Epithelial cell of proximal tubule (primary cell): ENCODE measurements at regions not wholly inside any gene's neighbourhood (a gene's known extent, or its start where the extent isn't known, plus 50 kb on each side); places are given as distances from the start of the nearest gene placed in this dataset.
"Not testable (repeated sequence)": the region's sequence is repeated elsewhere in the genome, so short reads cannot be mapped to it uniquely, and the experiment has no call there.

Experiments used
- DNase-seq: peaks from one replicate; pipeline ENCODE4 v3.0.0-alpha.2; 2011; ENCODE audit warnings: low read depth
- H3K4me3 ChIP-seq: 2 replicates; pipeline ENCODE4 v1.5.1; 2011; ENCODE audit warnings: low read depth, mild to moderate bottlenecking, low read length
- TF ChIP-seq, protein P1 (sequence below): conservative IDR thresholded peaks from 2 replicates; pipeline ENCODE4 v1.5.1; 2012; ENCODE audit warnings: low read depth, mild to moderate bottlenecking, low read length

DNA sequence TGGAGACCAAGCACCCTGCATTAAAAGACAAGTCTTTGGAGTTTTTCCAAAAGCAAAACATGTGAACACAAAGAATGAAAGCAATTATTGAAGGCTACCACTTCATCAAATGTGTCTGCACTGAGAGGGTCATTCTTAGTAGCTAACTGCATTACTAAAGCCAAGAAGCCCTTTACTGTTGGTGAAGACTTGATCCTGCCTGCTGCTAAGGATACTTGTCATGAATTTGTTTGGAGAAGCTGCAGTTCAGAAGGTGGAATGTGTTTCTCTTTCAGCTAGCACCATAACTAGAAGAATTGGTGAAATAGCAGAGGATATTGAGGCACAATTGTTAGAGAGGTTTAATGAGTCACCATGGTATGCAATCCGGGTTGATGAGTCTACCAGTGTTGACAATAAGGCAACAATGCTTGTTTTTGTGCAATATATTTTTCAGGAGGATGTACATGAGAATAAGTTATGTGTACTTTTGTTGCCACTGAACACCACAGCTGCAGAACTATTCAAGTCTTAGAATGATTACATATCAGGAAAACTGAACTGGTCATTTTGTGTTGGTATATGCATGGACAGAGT, 457.3 kb upstream of the ISX start:
- no peak for DNase-seq
- TF ChIP-seq, protein P1, sequence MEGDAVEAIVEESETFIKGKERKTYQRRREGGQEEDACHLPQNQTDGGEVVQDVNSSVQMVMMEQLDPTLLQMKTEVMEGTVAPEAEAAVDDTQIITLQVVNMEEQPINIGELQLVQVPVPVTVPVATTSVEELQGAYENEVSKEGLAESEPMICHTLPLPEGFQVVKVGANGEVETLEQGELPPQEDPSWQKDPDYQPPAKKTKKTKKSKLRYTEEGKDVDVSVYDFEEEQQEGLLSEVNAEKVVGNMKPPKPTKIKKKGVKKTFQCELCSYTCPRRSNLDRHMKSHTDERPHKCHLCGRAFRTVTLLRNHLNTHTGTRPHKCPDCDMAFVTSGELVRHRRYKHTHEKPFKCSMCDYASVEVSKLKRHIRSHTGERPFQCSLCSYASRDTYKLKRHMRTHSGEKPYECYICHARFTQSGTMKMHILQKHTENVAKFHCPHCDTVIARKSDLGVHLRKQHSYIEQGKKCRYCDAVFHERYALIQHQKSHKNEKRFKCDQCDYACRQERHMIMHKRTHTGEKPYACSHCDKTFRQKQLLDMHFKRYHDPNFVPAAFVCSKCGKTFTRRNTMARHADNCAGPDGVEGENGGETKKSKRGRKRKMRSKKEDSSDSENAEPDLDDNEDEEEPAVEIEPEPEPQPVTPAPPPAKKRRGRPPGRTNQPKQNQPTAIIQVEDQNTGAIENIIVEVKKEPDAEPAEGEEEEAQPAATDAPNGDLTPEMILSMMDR, result no peak
- no peak overlapping the region for H3K4me3 ChIP-seq

DNA sequence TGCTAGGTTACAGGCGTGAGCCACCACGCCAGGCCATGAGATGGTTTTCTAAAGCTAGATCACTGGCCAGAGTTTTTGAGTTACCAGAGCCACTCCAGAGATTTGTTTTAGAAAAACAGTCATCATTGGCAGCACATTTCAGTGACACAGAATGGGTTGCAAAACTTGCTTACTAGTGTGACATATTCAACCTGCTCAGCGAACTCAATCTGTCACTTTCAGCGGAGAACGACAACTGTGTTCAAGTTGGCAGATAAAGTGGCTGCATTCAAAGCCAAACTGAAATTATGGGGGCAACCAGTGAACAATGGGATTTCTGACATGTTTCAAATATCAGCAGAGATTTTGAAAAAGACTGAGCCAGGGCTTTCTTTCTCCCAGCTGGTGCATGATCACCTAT, 456.3 kb upstream of the ISX start:
- no peak for DNase-seq
- TF ChIP-seq, protein P1, result no peak
- no peak overlapping the region for H3K4me3 ChIP-seq

- DNase-seq, result no peak
- H3K4me3 ChIP-seq, result no peak overlapping the region
- TF ChIP-seq, protein P1, result no peak
Measured at GRCh38 chr22:34620161-34620560, 445.8 kb upstream of the ISX start.

DNA sequence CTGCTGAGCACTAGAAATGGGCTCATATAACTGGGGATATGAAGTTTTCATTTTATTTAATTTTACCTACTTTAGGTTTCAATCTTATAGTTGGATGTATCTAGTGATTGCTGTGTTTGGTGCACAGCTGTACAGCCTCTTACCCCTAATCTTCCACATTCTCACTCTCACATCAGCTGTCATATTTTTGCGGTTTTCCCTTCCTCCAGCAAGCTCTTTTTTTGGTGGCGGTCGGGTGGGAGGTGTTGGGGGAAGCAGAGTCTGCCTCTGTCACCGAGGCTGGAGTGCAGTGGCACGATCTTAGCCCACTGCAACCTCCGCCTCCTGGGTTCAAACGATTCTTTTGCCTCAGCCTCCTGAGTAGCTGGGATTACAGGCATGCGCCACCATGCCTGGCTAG, 445.1 kb upstream of the ISX start:
- no peak overlapping the region for H3K4me3 ChIP-seq
- TF ChIP-seq, protein P1, result no peak
- DNase-seq, result no peak

DNA sequence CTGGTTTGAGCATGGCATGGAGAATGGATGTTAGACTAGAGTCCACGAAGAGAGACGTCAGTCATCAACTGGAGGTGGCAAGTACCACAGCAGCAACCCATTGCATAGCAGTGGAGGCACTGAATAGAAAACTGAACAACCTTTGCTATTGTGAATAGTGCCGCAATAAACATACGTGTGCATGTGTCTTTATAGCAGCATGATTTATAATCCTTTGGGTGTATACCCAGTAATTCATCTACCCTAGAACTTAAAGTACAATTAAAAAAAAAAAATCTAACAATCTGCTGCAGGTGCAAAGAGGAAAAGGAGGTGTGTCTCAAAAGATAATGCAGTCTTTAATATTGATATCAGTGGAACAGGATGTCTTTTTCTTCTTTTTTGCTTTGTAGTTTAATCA, 443.4 kb upstream of the ISX start:
- H3K4me3 ChIP-seq, result no peak overlapping the region
- no peak for DNase-seq
- TF ChIP-seq, protein P1, result no peak

- TF ChIP-seq, protein P1, result no peak
- H3K4me3 ChIP-seq, result no peak overlapping the region
- DNase-seq, result no peak
Measured at GRCh38 chr22:34623580-34623979, 442.4 kb upstream of the ISX start.

DNA sequence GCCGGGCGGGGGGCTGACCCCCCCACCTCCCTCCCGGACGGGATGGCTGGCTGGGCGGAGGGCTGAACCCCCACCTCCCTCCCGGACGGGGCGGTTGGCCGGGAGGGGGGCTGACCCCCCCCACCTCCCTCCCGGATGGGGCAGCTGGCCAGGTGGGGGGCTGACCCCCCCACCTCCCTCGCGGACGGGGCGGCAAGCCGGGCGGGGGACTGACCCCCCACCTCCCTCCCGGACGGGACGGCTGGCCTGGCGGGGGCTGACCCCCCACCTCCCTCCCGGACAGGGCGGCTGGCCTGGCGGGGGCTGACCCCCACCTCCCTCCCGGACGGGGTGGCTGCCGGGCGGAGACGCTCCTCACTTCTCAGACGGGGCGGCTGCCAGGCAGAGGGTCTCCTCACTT, 440.1 kb upstream of the ISX start:
- not testable (repeated sequence) for DNase-seq, H3K4me3 ChIP-seq
